Left renal cortex interstitium (tissue), 4 donors: ENCODE measurements at regions not wholly inside any gene's neighbourhood (a gene's known extent, or its start where the extent isn't known, plus 50 kb on each side); places are given as distances from the start of the nearest gene placed in this dataset.

Experiments
- DNase-seq, 4 donors: peaks; one replicate each; pipeline ENCODE4 v3.0.0-alpha.2; 2013; ENCODE audit warnings: low read depth in 4 of 4, low spot score in 2 of 4, missing footprints in 1 of 4

DNA sequence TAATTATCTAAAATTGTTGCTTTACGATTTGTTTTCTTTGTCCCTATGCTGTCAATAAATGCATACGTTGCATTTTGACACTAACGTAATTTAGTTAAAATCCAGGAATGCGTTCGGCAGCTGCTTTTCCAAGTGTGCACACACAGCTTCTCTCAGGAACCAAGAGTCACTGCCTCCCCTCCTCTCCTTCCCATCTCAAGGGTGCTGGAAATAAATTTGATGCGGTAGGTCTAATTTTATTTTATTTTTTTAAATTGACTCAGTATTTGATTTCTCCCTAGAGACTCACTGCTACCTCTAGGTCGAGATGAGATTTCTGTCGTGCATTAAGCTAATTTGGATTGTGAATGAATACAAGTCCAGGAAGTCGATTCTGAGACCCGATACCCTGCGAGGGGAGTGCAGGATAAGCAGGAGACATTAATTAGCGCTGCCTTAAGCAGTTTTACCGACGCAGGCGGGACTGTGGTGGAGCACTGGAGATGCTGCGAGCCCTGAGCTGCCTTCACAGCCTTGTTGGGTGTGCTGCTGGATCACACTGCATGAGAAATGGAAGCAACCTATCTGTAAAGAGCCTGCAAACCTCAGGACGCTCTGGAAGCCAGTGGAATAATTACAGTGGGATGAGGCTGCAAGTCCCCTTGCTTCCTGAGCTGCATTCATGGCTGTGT lies 381.2 kb downstream of the C6orf118 start:
- peak; percentile 15 to 66 (median 20) for DNase-seq

DNA sequence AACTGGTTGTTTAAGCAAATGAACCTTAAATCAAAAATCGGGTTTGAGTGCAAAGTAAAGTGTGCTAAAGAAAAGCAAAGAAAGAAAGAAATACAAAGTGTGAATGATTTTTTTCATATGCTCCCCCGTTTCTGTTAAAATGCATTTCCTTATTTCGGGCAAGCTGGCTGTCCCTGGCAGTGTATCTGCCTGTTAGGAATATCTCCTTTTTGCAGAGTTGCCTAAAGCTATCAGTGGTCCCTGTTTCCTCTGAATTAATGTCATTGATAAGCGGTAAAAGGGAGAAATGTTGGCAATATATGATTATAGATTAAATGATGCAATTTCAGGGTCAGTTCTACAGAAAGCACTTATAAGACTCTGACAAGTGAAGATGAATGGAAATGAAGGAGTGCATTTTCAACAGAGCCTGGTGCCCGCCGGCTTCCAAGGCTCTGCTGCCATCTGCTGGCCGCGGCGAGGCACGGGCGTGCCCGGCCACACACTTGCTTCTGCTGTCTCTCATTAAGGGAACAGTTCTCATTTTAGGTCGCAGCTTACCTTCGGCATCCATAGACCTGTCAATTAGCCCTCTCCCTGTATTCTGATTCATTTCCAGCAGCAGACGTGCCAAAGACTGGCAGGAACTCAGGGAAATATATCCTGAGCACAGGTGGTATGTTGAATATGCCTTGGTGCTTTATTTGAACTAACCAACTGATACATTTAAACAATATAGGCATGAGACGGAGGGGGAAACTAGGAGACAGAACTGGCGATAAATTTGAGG lies 381.9 kb downstream of the C6orf118 start:
- DNase-seq = peak; percentile 44 to 56 (median 54)

DNA sequence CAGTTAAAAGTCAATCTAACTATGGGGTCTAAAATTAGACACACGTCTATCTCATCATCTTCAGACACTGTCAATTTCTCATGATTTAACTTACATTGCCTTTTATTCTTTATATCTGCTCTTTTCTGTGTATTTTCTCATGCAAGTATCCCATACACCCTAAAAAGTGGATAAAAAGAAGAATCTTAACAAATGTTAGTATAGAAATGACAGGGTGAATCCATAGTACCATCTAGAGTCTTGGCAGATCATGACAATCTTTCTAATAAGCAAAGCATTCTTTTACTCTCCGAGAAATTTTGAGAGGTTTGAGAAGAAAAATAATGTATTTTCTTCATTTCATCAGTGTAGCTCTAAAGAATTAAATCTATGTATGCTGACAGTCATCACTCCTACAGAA lies 382.7 kb downstream of the C6orf118 start:
- no peak for DNase-seq

DNA sequence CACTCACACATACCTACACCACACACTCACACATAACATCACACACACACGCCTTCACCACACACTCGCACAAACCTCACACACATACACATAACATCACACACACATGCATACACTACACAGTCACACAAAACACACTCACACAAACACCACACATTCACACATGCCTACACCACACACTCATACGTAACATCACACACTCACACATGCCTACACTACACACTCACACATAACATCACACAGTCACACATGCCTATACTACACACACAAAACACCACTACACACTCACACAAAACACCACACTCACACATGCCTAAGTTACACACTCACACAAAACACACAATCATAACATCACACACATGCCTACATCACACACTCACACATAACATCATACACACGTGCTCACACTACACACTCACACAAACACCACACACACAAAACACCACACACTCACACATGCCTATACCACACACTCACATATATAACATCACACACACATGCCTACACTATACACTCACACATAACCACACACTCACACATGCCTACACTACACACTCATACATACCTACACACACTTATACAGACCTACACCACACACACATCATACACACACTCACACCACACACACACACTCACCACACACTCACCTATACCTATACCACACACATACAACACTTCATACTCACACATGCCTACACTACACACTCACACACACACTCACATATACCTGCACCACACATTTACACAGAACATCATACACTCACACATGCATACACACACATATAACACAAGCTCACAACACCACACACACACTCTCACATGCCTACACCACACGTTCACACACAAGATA lies 383.5 kb downstream of the C6orf118 start:
- no peak for DNase-seq

GRCh38 chr6:164924674-164925073 lies 384.7 kb downstream of the C6orf118 start:
- DNase-seq = no peak

GRCh38 chr6:164917211-164917610 lies 392.2 kb downstream of the C6orf118 start:
- no peak for DNase-seq

DNA sequence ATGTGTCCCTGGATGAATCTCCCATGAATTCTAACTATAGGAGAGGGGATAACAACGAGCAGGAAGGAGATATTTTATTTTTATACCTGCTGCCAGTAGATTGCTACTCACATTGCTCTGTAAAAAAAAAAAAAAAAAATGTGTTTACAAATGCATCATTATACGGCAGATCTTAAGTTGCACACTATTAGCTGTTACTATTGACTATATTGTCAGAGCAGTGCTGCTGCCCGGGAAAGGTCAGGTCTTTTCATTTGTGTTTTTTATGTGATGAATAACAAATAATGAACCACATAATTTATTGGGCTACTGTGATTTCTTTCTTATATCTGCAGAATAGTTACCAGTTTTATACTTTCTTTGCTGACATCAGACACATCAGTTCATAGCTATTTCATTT lies 393.3 kb downstream of the C6orf118 start:
- no peak for DNase-seq

DNA sequence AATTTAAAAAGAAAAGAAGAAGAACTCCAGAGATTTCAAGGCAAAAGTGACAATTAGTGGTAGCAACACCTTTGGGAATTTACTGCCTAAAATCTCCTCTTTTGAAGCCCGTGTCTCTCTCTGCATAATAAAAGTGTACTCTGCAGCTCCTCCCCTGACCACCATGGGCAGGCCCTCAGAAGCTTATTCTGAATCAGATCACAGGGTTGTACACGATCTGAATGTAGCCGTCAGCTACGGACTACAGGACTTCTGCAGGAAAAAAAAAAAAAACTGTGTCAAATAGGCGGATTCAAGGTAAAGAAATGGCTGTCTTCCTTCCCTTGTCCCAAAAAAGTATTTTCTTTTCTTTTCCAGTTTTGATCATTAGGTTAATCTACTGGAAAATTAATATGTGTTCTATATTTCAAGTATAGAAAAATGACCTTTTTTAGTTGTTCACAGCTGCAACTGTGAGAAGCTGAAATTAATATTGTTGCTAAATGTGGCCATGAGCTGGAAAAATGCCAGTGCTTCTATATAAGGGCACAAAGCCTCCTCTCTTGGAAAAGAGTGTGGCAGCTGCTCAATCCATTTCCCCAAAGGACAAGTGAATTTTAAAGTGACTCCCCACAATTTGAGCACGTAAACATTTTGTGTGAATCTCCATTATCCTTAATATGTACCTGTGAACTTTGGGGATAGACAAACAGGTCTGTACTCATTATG lies 397.4 kb downstream of the C6orf118 start:
- DNase-seq = no peak

DNA sequence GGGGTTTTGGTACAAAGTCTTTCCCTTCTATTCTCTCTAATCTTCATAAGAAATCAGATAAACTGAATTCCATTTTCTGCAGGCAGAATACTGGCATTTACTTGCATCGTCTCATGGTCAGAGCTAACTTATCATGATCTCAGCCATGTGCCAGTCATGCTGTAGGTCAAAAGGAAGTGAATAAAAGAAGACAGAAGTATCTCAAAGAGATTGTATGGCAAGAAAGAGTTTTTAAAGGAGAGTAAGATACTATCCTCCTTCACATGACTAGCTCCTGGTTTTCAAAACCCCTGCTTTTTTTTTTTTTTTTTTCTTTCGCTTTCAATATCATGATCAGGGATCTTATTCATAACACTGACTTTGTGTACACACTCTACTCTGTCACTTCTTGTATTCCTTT lies 398.3 kb downstream of the C6orf118 start:
- no peak for DNase-seq

GRCh38 chr6:164906766-164907165 lies 402.6 kb downstream of the C6orf118 start:
- no peak for DNase-seq

DNA sequence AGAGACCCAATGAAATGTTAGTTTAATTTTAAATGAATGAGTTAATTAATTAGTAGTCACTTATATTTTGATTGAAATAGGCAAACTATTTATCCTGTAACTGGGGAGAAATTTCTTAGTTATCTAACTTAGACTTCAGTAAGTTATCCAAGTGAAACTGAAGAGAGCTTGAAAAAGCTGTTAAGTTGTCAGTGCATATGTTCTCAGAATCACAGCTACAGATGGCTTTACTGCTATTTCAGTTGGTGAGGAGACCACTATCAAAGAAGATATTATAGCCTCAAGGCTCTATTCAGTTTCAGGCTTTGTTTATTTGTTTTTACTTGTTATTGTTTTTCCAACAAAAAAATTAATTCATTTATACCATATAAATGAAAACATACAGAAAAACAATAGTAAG lies 404.1 kb downstream of the C6orf118 start:
- DNase-seq = no peak

DNA sequence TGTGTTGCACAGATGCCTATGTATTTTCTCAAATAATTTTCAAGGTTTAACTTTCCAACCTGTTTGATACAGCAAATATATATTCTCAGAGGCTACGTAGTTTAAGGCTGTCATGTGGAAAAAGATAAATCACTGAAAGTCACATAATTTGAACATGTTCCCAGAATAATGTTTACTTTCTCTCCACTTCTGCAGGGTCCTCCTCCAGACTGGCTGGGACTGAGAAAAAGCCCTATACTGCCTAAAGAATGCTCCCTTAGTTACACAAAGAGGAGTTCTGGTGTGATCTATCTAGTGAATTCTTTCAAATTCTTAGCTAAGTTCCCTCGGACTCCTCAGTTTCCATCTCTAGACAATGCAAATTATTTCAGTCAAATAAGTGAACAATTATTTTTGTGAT lies 411.0 kb downstream of the C6orf118 start:
- no peak for DNase-seq

DNA sequence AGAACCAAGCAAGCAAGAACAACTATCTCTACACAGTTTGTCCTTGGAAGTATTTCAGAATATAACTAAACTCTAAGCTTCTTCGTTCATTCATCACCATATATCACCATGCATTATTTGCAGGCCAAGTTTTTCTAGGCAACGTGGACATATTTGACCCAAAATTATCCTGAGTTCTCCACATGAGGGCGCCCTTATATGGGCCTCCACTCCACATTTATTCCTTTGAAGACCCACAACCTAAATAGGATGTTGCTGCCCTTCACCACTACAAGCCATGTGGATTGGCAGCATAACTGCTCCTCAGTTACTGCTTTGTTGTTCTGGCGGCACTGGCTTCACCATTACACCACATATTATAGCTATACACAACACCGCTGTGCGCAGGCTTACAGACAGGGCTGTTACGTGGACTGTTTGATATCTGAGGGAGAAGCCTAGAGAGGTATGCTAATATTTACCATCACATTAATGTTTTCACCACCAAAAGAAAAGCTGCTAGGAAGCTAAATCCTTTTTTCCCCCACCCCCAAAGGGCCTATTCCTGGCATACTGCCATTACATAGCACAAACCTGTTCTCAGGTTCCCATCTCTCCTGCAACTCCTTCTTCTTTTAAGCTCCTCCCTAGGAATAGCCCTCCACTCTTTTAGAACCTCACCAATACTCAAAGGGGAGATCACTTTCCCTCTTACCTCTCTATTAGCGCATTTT lies 411.7 kb downstream of the C6orf118 start:
- no peak for DNase-seq

- no peak for DNase-seq
Observed at GRCh38 chr6:164889980-164890379, 419.4 kb downstream of the C6orf118 start.

DNA sequence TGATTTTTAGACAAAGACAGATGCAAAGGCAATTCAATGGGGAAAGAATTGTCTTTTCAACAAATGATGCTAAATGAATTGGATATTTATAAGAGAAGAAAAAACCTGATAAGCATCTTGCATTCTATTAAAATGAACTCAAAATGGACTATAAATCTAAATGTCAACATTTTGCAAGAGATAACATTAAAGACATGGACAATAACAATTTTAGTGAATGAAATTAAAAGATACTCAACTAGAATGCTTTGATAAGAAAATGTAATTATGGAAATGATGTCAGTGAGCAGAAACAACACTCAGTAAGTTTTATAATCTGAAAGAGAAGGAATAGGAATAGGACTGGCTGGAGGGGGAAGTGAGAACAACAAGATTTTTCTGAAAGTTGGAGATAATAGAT lies 421.7 kb downstream of the C6orf118 start:
- DNase-seq = no peak

- no peak for DNase-seq
Observed at GRCh38 chr6:164882236-164882635, 427.2 kb downstream of the C6orf118 start.

DNA sequence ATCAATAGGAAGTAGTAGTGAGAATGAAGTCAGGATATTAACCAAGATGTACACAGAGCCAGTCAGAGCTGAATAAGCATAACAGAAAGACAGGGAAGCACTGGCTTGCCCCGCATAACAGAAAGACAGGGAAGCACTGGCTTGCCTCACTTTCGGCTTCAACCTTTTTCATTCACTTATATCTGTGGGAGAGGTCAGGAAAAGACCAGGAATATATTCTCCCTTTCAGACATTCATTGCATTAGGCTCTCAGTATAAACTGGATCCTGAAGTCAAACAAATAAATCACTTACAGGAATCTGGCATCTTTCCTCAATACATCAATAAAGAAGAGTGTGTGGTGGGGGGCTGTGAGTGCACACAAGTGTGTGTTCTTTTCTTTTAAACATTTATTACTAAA lies 437.6 kb downstream of the C6orf118 start:
- DNase-seq = no peak

GRCh38 chr6:164870164-164870563 lies 439.2 kb downstream of the C6orf118 start:
- DNase-seq = no peak

DNA sequence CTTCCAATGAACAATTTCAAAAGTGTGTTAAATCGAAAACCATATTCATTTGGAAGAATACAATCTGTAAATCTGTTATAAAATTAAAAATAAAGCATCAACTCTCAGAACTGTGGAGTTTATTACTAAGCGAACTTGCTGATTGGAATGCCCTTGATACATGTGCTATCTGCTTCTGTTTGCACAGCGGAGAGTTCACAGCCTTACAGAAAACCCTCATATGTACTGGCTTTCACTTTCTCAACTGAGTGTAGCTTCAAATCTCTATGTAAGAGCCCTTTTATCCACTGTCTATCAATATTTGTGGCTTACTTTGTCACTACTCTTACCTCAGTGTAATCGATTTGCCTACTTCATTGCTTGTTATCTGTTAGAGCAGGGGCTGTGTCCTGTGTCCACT lies 447.4 kb downstream of the C6orf118 start:
- DNase-seq = no peak

DNA sequence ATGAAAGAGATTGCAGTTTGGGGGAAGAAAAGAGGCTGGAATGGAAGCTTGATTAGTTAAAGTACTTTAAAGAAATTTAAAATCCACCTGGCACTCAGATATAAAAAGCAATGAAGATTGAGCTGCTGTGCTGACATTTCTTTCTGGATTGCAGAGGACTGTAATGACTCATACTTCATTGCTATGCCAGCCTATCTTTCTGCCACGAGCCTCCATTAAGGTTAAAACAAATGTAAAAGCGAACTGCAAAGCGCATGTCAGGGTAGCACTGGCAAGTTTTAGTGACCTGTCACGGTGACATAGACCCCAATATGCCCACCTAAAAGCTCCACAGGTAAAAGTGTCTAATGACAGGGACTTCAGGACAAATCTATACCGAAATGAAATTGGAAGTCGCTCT lies 449.6 kb downstream of the C6orf118 start:
- no peak for DNase-seq
